ENCODE measurements at regions not wholly inside any gene's neighbourhood (a gene's known extent, or its start where the extent isn't known, plus 50 kb on each side); places are given as distances from the start of the nearest gene placed in this dataset.

GRCh38 chr7:20083781-20084180 lies 133.4 kb downstream of the MACC1 start:
- Histone ChIP-seq H3K9me3 (no peaks in the 10 kb centered on the region), H3K27ac (peak overlapping the region in 3 of 5 donors; percentile 43 to 58 (median 44)), H3K27me3 (no peaks in the 10 kb centered on the region), H3K4me1 (no peaks in the 10 kb centered on the region), H3K36me3 (no peaks in the 10 kb centered on the region), H3K4me3 (no peak overlapping the region)
- TF ChIP-seq POLR2AphosphoS5 (IDR thresholded peaks at IDR 0.05) (no peak), POLR2A (IDR thresholded peaks at IDR 0.05) (no peak), EP300 (IDR thresholded peaks at IDR 0.05) (no peak), CTCF (IDR thresholded peaks at IDR 0.05) (no peak)
- 75 to 92% (median 87%) methylated on average over 1 of the region's 1 CpG for WGBS, 5 donors
- no peak for DNase-seq
- intact Hi-C loops (cut with DNase I; ENCODE audit: low total_unique reads), result no loop called here

- intact Hi-C loops (cut with DNase I; ENCODE audit: low total_unique reads), result no loop called here
- Histone ChIP-seq H3K27ac (no peak overlapping the region), H3K4me1 (peaks cover 0 to 6% (median 0%) of the 10 kb centered on the region in 4 donors)
These were observed 138.1 kb downstream of the MACC1 start for GRCh38 chr7:20079080-20079479.

GRCh38 chr7:20076835-20077234 lies 140.3 kb downstream of the MACC1 start:
- Histone ChIP-seq H3K9me3 (no peaks in the 10 kb centered on the region), H3K27ac (peak overlapping the region in 3 of 5 donors; percentile 29 to 43 (median 35)), H3K4me1 (peaks cover 0 to 6% (median 0%) of the 10 kb centered on the region in 4 donors), H3K36me3 (no peaks in the 10 kb centered on the region), H3K27me3 (no peaks in the 10 kb centered on the region), H3K4me3 (no peak overlapping the region)
- 68 to 90% (median 80%) methylated on average over 2 of the region's 2 CpGs for WGBS, 5 donors
- DNase-seq, result no peak
- TF ChIP-seq POLR2A (IDR thresholded peaks at IDR 0.05) (no peak), EP300 (IDR thresholded peaks at IDR 0.05) (no peak), CTCF (IDR thresholded peaks at IDR 0.05) (no peak), POLR2AphosphoS5 (IDR thresholded peaks at IDR 0.05) (no peak)
- intact Hi-C loops (cut with DNase I; ENCODE audit: low total_unique reads), result no loop called here

More at GRCh38 chr7:20079080-20079479, 138.1 kb downstream of the MACC1 start:
- no peak overlapping the region for H3K4me3 ChIP-seq
- H3K36me3 ChIP-seq, result no peaks in the 10 kb centered on the region
- H3K9me3 ChIP-seq, result no peaks in the 10 kb centered on the region
- no peaks in the 10 kb centered on the region for H3K27me3 ChIP-seq
- DNase-seq, result no peak
- TF ChIP-seq POLR2AphosphoS5 (IDR thresholded peaks at IDR 0.05) (no peak), EP300 (IDR thresholded peaks at IDR 0.05) (no peak), CTCF (IDR thresholded peaks at IDR 0.05) (no peak), POLR2A (IDR thresholded peaks at IDR 0.05) (no peak)

- Histone ChIP-seq H3K9me3 (no peaks in the 10 kb centered on the region), H3K27ac (peak overlapping the region in 3 of 5 donors; percentile 29 to 43 (median 35))
- intact Hi-C loops (cut with DNase I; ENCODE audit: low total_unique reads), result no loop called here
These were observed 141.0 kb downstream of the MACC1 start for GRCh38 chr7:20075992-20076820.

More at GRCh38 chr7:20075992-20076820, 141.0 kb downstream of the MACC1 start:
- WGBS, 5 donors, result 45 to 75% (median 70%) methylated on average over 4 of the region's 4 CpGs
- H3K36me3 ChIP-seq, result no peaks in the 10 kb centered on the region
- no peak overlapping the region for H3K4me3 ChIP-seq
- H3K27me3 ChIP-seq, result no peaks in the 10 kb centered on the region
- peak in 1 of 2 donors; percentile 71 for DNase-seq
- peaks cover 0 to 6% (median 0%) of the 10 kb centered on the region in 4 donors for H3K4me1 ChIP-seq
- TF ChIP-seq EP300 (IDR thresholded peaks at IDR 0.05) (no peak), POLR2A (IDR thresholded peaks at IDR 0.05) (no peak), CTCF (IDR thresholded peaks at IDR 0.05) (no peak), POLR2AphosphoS5 (IDR thresholded peaks at IDR 0.05) (no peak)

All from stomach (tissue), 8 donors.